Stimulated activated CD4-positive, alpha-beta T cell treated with anti-CD3 and anti-CD28 coated beads, Interleukin-12 subunit alpha, Interleukin-12 subunit beta, amount 100 ng/mL, for 24 hours (primary cell): ENCODE measurements at regions not wholly inside any gene's neighbourhood (a gene's known extent, or its start where the extent isn't known, plus 50 kb on each side); places are given as distances from the start of the nearest gene placed in this dataset.
A peak's percentile ranks its signal among the peaks of the same experiment; 100 is the strongest.

ENCODE experiments used
- DNase-seq, 2 experiments: peaks; one replicate each; pipeline ENCODE4 v3.0.0-alpha.2; 2020; ENCODE audit warnings: low read depth in 2 of 2

DNA sequence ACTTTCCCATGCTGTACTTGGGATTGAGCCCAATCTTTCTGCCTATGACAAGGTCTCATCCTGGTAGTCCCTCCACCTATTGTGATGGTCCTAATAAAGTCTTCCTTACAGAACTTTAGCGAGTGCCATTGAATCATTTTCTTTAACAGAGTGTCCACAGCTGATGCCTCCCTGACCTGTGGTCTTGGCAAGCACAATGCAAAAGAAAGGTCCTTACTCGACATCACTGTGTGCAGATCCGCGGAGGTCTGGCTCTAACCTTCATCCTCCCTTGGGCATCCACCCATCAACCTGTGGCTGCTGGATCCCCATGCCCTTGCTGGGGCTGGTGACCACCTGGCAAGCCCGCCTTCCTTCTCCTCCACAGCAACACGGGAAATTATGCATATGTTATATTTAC is 1203.9 kb downstream of the TBC1D22A start:
- no peak for DNase-seq

DNA sequence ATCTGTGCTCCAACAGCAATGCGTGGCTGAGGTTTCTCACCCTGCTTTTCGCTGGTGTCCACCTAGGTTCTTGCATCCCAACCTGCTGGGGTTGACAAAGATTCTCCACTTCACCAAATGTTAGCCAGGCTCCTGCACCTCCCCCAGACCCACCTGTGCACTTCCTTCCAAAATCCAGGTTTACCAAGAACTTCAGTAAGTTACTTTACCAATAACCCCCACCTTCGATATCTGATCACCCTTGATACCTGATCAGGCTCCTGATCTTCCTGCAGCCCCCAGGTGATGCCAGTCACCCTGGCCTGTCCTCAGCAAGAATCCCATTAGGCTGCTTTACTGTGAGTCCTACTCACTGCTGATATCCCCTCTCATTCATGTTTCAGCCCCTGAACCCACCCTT is 1203.4 kb downstream of the TBC1D22A start:
- no peak for DNase-seq

DNA sequence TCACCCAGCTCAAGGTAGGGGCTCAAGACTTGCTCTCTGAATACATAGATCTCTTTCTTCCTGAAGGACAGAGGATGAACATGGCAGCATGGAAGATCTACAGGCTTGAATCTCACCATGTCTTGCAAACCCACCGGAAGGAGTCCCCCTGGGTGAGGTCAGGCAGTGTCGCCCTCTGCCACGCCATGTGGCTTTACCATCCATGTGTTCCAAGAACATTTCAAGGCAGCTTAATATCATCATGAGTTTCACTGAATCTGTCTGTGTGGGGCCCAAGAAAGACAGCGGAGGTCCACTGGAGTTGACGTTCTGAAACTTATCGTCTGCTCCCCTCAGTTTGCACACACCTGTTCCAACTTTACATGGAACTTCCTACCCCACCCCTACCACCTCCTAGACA is 1202.6 kb downstream of the TBC1D22A start:
- DNase-seq: no peak

DNA sequence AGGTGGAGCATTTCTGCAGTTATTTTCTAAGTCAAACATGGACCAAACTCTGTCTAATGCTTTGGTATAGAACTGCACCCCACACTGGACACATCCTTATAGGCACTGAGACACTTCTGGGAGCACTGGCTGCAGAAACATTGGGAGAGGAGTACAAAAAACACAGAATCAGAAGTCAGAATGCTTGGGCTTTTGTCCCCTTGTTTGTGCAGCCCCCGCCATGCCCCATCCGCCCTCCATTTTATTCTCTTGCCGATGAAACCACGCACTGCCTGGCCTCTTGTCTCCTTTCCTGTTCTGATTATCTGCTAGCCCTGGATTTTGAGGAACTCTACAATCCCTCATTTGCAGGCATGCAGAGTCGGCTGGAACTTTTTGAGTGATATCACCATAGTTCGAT is 1201.2 kb downstream of the TBC1D22A start:
- no peak for DNase-seq

DNA sequence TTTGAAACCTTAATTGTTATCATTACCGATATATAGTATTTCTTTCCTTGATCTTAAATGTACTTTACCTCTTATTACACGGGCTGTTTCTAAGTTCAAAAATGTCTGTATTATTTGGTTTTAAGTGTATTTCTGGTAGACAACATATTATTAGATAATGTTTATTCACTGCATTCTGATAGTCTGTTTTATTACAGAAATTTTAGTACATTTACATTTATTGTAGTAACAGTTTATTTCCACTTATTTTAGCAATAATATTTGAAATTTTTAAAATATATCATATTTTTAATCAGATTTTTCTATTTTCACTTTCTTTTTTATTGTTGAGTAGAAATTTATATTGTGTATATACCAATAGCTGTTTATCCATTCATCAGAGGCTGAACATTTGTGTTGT is 1195.2 kb downstream of the TBC1D22A start:
- no peak for DNase-seq

DNA sequence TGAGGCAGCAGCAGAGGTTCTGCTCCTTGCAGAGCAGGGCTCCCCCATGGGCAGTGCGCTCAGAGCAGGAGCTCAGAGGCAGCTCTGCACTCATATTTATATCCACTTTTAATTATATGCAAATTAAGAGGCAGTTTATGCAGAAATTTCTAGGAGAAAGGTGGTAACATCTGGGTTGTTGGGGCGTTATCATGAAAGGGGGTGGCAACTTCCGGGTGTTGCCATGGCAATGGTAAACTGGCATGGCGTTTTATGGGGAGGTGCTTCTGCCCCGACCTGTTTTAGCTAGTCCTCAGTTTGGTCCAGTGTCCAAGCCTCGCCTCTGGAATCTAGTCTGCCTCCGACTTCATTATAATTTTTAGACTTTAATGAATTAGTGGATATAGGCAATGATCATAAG is 1191.7 kb downstream of the TBC1D22A start:
- DNase-seq: no peak

DNA sequence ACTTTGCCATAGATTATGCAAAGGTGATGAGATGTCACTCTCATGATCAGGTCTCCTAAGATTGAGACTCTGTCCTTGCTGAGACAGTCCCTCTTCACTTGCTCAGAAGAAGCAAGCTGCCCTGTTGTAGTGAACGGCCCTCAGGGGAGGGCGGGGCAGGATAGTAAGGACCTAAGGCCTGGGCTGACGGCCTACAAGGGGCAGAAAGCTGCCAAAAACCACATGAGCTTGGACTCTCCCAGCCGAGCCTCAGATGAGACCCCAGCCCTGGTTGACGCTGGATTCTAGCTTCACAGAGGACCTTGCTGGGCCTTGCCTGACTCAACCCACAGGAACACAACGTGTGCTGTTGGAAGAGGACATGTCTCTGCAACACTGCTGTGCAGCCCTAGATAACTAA is 1182.5 kb downstream of the TBC1D22A start:
- no peak for DNase-seq

DNA sequence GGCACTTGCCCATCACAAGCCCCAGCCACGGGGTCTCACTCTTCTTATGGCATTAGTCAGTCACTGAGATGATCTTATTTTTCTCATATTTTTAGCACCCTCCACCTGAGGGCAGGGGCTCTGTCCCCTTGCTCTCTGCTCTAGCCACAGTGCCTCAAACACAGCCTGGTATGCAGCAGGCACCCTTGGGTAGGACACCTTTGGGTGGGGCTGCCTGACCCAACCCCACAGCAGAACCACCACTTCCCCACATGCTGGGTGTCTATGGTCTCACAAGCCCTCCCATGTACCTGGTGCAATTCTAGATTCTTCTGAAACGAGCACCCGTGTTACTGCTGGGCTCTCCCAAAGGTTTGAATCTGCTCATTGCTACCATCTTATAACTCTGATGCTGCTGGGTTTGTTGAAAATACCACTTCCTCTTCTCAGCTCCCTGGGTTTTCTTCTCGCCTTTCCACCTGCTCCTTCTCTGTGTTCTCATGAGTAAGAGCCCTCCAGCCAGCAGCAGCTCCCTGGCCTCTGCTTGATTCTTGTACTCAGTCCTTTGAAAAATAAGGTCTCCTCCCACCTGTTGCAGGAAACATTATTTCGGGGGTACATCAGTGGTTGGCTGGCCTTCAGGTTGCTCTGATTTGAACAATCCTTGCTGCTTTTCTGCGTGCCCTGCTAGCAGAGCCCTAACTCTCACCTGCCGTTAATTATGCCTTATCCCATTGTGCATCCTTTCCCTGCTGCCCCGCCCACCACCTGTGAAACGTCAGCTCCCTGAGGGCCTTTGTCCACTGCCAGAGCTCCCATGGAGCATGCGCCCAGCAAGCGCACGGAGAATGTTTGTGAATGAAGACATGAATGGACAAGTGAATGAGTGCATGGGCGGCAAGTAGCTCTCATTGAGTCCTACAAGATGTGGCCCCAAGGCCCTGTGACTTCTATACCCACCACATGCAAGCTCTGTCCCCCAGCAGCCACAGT is 1181.6 kb downstream of the TBC1D22A start:
- no peak for DNase-seq

DNA sequence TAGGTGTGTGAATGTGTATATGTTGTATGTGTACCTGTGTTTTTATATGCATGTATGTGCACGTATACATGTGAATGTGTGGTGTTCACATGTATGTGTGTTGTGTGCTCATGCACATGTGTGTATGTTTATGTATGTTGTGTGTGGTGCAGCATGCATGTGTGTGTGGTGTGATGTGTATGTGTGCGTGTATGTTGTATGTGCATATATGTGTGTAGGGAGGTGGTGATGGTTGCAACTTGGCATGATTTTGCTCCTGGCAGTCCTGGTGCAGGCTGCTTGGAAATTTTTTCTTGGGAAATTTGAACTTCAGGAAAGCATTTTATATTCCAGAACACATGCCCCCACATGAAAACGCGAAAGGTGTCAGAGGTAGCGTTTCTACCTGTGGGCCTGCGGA is 1177.8 kb downstream of the TBC1D22A start:
- no peak for DNase-seq

DNA sequence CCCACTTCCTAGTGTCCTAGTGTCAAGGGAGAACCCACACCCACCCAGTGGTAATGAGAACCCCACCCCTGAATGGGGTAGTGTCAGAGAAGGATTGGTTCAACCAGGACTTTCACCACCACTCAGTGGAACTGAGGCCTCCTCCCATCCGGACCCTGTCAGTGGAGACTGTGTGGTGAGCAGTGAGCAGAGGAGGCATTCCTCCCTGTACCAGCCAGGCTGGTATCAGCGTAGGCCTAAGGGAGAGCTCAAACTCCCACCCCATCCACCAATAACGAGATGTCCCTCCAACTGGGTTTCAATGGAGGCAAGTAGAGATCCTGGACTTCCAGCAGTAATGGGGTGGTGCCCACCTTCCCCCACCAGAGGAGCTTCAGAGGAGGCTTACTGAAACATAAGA is 1171.4 kb downstream of the TBC1D22A start:
- no peak for DNase-seq

DNA sequence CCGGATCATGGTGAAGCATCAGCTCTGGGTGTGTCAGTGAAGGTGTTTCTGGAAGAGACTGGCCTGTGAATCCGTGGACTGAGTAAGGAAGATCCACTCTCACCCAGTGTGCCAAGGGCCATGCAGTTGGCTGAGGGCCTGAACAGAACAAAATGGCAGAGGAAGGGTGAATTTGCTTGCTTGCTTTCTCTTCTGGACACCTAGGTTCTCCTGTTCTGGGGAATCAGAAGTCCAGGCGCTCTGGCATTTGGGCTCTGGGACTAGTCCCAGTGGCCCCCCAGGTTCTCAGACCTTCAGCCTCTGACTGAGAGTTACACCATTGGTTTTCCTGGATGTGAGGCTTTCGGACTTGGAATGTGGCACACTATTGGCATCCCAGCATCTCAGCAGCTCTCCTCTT is 1170.8 kb downstream of the TBC1D22A start:
- no peak for DNase-seq

DNA sequence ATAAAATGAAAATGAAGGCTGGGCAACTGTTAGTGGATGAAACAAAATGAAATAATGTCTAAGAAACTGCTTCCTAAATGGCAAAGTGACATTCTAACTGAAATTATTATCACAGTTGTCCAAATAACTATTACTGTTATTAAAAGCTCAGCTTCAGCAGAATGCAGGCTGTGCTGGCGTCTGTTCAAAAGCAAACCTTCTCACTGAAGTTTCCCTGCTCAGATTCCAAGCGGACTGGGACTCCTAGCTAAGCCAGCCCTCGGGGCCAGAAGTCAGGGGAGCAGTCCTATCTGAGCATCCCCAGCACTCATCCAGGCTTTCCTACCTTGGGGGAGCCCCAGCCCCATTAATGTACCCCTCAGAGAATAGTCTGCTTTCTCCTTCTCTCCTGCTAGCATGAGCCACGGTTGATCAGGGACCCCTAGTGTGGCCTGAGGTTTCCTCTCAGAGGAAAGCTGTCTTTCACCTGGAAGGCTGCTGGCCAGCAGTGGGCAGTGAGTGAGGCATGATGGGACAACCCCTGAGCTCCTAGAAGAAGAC is 1167.3 kb downstream of the TBC1D22A start:
- no peak for DNase-seq

DNA sequence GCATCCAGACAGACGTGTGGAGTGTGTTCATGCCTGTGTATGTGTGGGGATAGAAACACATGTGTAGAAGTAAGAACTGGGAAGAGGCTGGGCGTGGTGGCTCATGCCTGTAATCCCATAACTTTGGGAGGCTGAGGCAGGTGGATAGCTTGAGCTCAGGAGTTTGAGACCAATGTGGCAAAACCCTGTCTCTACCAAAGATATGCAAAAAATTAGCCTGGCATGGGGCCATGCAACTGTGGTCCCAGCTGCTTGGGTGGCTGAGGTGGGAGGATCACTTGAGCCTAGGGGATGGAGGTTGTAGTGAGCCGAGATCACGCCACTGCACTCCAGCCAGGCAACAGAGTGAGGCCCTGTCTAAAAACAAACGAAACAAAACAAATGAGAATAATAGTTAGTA is 1166.6 kb downstream of the TBC1D22A start:
- no peak for DNase-seq

DNA sequence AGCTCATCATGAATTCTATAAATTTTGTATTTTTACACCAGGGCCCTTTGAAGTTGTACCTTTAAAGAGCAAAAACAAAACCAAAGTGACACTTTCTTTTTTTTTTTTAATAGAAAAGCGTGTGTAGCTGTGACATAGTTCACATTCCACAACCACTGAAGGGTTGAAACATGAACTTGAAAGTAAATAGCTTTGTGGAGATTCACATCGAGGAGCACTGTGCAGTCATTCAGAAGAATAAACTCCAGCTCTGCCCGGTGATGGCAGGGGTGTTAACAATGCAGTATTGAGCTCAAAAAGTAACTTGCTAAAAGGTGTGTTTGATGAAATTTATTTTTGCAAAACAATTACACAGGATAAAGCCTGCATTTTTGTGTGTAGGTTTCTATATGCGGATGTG is 1166.2 kb downstream of the TBC1D22A start:
- DNase-seq: no peak

DNA sequence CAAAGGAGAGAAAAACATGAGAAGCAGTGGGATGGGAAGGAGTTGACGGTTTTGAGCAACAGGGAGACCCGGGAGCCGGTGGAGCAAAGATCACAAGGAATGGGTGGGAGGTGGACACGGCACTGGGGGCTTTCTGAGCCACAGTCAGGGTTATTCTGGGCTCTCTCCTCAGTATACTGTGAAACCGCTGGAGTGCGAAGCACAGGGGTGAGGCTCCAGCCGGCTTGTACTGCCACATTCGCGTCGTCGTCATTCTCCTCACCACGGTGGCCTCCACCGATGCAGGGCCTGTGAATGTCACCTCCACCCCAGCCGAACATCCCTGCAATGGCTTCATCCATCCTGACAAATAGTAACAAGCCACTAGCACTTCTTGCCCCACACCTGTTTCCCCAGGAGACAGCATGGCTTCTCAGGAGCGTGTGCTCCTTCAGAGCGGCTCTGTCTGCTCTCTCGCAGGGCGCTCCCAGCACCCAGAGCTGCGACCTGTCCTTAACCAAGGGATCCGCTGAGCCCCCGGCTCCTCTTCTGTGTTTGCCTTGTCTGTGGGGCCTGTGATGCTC is 1165.3 kb downstream of the TBC1D22A start:
- no peak for DNase-seq

DNA sequence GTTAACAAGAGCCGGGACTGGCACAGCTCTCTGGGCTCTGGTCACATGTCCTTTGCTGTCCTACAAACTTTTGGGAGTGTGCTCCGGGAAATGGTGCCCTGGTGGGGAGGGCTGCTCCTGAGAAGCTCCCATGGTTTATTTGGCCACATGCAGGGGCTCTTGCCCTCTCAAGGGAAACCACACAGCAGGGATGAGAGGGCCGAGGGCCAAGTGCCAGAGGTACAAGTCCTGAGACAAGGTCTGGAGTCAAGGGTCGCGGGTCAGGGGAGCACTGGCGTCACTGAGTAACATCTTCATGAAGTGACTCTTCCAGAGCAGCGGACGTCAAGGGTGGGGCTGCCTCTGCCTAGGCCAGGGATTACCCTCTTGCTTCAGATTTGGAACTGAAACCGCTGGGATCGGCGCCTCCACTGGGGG is 1160.6 kb downstream of the TBC1D22A start:
- no peak for DNase-seq

DNA sequence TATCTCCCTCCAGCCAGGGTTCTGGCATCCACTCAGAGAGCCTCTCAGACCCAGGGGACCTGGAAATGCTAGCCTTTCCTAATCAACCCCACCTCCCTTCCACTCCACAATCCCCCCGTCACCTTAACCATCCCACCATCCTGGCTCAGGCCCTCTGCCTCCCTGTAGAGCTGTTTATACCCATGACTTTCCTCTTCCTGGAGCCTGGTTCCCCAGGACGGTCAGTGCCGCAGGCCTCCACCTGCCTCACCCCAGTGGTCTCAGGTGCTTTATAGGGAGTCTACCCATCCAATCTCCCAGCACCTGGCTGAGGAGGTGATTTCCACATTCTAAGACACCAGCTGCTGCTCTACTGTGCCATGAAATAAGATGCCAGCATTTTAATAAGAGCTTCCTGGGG is 1159.5 kb downstream of the TBC1D22A start:
- DNase-seq: no peak

DNA sequence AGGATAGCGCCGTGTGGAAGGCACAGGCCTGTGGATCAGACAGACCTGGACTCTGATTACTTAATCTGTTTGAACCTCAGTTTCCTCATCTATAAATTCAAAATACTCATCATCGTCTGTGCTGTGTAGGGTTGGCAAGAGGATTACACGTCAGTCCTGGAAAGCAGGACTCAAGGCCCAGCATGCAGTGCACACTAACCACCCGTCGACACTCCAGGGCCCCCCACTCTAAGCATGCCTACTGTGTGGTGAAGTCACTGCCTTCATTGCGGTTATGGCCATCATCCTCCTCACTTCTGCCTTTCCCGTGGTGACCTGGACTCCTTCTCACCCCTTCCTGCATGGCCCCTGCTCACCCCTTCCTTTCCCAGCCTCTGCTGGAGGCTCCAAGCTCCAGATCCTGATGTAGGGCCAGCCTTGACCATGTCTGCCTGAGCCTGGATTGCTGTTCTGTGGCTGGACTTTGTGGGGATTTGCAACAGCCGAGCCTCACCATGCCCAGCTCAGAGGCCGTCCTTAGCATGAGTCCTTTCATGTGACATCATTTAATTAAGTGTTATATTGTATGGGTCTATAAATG is 1158.0 kb downstream of the TBC1D22A start:
- DNase-seq: no peak

DNA sequence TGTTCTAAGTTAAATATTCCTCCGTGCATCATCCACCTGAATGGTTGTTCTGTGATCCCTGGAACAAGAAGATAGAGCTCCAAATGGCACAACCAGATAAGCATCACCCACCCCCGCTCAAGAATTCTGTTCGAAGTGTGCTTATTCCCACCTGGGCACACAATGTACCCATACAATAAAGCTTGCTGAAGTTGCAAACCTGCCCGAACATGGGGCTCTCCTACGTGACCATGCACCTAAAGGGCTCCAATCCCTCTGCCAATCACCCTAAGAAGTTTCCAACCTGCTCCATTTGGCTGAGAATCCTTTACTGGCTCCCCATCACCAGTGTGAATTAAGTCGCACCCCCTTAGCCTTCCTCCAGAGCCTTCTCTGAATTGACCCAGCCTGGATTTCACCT is 1157.4 kb downstream of the TBC1D22A start:
- no peak for DNase-seq

DNA sequence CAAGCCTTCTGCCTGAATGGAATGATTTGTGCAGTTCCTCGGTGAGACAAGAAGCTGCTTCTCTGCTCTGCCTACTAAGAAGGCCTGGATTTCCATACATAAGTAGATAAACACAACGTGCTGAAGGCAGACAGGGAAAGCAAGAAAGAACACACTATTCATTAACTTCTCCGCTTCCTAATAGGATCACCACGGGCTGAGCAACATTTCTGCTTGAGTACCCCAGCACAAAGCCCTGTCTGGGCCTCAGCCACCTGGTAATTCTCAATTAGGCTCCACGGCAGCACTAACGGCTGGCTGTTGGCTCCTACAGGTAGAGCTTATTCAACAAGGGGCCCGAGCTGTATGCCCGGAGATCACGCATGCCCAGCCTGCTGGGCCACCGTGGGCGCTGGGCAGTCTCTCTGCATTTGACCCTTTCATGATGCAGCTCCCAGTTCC is 1156.6 kb downstream of the TBC1D22A start:
- DNase-seq: no peak

DNA sequence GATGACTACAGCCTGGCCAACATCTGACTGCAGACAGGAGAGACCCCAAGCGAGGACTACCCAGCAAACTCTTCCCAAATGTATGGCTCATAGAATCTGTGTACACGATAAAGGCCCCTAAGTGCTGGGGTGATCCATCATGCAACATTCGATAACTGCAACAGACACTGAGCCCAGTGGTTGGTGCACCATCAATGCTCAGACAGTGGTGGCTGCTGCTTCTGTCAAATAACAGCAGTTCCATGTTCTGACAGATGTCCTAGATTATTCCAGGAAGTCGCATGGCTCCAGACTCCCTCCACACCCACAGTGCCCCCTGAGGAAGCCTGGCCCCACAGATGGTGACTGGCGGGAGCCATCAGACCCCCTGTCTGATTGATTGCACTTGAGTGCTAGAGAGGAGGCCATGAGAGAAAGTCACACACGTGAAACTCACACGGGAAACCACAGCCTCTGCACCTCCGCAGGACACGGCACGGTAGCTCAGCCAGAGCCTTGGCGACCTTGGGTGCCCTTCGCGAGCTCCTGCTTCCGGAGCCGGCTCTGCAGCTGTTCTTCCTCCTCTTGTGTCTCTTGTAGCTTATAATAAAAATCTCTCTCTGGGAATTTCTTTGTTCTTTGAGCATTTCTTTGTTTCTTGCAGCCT is 1155.9 kb downstream of the TBC1D22A start:
- DNase-seq: peak in 1 of 2 experiments; percentile 9

DNA sequence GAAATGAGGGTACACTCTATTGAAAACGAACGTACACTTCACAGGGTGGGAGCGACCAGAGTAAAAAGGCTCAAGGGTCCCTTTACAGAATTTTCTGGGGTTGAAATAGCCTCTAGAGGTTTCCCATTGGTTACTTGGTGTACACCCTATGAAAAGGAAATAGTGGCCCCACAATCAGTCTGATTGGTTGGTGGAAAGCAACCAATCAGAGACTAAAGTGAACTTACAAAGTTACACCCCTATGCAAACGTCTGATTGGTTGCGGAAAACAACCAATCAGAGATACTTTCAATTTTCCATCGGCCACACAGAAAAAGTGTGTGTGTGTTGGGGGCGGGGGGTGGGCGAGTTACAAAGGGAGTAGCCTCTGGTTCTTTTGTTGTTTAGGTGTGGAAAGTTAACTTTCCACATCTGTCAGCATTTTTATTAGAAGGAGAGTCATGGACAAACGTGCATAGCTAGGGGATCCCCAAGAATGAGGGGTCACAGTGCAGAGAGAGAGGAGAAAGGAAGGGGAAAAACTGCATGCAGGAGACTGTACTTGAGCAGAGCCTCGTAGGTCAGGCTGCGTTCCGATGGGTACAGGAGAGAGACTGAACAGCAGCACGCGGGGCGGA is 1152.1 kb downstream of the TBC1D22A start:
- DNase-seq: no peak
